SK-N-MC (cell line): ENCODE measurements at regions not wholly inside any gene's neighbourhood (a gene's known extent, or its start where the extent isn't known, plus 50 kb on each side); places are given as distances from the start of the nearest gene placed in this dataset.
"Not testable (repeated sequence)": the region's sequence is repeated elsewhere in the genome, so short reads cannot be mapped to it uniquely, and the experiment has no call there.

Experiments used
- DNase-seq: peaks from one replicate; pipeline ENCODE4 v3.0.0-alpha.2; 2011; ENCODE audit warnings: low read depth, low spot score
- H3K27ac ChIP-seq: fragments of 200-600 bp; sonication (generic); 2 replicates; pipeline ENCODE4 v1.5.1; 2016; ENCODE audit warnings: mixed run types
- H3K36me3 ChIP-seq: fragments of 200-600 bp; sonication (generic); 2 replicates; pipeline ENCODE4 v1.6.1; 2017; ENCODE audit warnings: antibody characterized with exemption, low read length, mixed read lengths; ENCODE audit not compliant: insufficient read depth
- H3K4me3 ChIP-seq: fragments of 200-600 bp; sonication (generic); 2 replicates; pipeline ENCODE4 v1.5.1; 2016
- H3K9ac ChIP-seq: fragments of 200-600 bp; sonication (generic); 2 replicates; pipeline ENCODE4 v1.8.0; 2017; ENCODE audit warnings: mixed run types, mixed read lengths; ENCODE audit not compliant: insufficient read length
- H3K9me3 ChIP-seq: fragments of 200-600 bp; sonication (generic); 2 replicates; pipeline ENCODE4 v1.6.1; 2017; ENCODE audit warnings: low read depth, mild to moderate bottlenecking, antibody characterized with exemption, low read length, moderate library complexity, mixed read lengths
- EZH2 ChIP-seq: fragments of 200-600 bp; sonication (generic); IDR thresholded peaks from one replicate; pipeline ENCODE4 v1.6.1; 2017; ENCODE audit warnings: antibody characterized with exemption
- FOXP2 ChIP-seq: optimal IDR thresholded peaks from 2 replicates; pipeline ENCODE3; 2011; ENCODE audit warnings: mild to moderate bottlenecking, moderate library complexity; ENCODE audit not compliant: insufficient read depth; ENCODE audit errors: extremely low read length, control extremely low read depth
- POLR2AphosphoS5 ChIP-seq: IDR thresholded peaks from 2 replicates; pipeline ENCODE4 v1.6.1; 2012; ENCODE audit warnings: mild to moderate bottlenecking, low read depth, low read length, borderline replicate concordance

DNA sequence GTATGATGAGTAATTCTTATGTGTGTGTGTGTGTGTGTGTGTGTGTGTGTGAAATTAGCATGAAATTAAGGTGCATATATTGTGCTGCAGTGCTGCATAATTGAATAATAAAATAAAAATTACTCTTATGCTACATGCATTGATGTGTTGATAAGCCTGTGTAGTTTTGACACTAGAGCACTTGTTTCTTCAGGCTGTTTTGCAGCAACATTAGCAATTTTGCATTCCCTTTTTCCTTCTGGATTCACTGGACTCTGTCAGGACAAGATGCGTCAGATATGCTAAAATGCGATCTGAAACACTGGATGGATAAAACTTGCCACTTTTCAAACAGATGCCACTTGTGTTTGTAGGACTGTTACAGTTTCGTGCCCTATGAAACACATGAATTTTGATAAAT, 175.4 kb upstream of the ATP6AP2 start:
- Histone ChIP-seq H3K9me3 (no peaks in the 10 kb centered on the region), H3K36me3 (no peaks in the 10 kb centered on the region), H3K4me3 (no peak overlapping the region), H3K9ac (no peak overlapping the region), H3K27ac (no peak overlapping the region)
- DNase-seq, result no peak
- no peak for TF ChIP-seq FOXP2
- no peak for TF ChIP-seq EZH2
- no peak for TF ChIP-seq POLR2AphosphoS5

DNA sequence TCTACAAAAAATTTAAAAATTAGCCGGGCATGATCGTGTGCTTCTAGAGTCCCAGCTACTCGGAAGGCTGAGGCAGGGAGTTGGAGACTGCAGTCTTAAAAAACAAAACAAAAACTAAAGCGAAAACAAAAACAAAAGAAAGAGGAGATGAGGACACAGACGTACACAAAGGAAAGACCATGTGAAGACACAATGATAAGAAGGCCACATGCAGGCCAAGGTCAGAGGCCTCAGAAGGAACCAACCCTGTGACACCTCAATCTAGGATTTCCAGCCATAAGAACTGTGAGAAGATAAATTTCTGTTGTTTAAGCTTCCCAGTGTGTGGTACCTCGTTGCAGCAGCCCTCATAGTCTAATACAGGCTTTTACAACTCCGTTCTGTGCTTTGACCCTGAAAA, 177.0 kb upstream of the ATP6AP2 start:
- no peak for DNase-seq
- Histone ChIP-seq H3K36me3 (no peaks in the 10 kb centered on the region), H3K27ac (no peak overlapping the region), H3K9me3 (no peaks in the 10 kb centered on the region), H3K9ac (no peak overlapping the region), H3K4me3 (no peak overlapping the region)
- TF ChIP-seq FOXP2, result no peak
- TF ChIP-seq POLR2AphosphoS5, result no peak
- no peak for TF ChIP-seq EZH2

DNA sequence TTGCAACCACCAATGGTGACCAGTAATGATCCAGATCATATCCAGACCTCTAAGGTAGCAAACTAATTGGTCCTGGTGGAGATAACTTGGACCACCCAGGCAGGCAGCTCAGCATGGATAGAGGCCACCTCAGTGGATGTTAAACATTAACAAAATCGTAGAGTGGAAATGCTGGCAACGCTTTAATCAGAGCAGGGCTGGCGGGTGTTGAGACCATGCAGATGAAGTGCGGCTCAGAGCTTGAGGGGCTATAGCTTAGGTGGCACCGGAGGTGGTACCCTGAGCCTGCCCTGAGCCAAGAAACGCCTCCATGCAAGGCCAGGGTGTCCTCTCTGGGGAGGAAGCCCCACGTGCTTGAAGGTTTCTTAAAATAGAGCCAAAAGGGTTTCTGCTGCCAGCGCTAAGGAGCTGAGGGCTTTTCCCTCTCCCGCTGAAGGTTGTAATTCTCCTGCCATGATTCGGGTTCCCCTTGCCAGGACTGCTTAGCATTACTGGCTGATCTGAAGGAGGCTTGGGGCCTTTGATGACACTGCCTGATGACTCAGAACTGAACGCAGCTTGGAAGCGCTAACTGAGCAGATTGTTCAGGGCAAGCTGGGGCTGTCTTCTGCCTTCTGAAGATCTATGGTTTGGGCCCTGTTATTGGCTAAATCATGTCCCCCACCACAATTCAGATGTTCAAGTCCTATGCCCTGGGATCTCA, 177.8 kb upstream of the ATP6AP2 start:
- no peaks in the 10 kb centered on the region for H3K9me3 ChIP-seq
- TF ChIP-seq EZH2 (no peak), POLR2AphosphoS5 (no peak), FOXP2 (no peak)
- no peak overlapping the region for H3K4me3 ChIP-seq
- no peaks in the 10 kb centered on the region for H3K36me3 ChIP-seq
- H3K9ac ChIP-seq, result no peak overlapping the region
- DNase-seq, result no peak
- no peak overlapping the region for H3K27ac ChIP-seq

DNA sequence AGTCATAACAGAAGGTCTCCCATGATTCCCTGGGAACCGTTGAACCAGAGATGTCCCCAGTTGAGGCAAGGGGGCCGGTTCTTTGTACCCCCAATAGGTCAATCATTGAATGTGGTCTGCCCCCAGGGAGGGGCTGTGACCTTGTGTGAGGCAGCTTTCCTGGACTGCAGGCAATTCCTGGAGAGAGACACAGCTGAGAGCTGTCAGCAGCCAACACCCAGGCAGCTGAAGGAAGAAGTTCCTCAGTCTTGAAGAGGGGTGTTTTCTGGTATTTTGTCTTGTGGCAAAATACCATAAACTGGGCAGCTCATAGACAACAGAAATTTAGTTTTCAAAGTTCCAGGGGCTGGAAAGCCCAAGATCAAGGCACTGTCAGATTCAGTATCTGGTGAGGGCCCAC, 185.7 kb upstream of the ATP6AP2 start:
- Histone ChIP-seq H3K9ac (no peak overlapping the region), H3K36me3 (no peaks in the 10 kb centered on the region), H3K4me3 (no peak overlapping the region), H3K27ac (no peak overlapping the region), H3K9me3 (no peaks in the 10 kb centered on the region)
- TF ChIP-seq FOXP2, result no peak
- TF ChIP-seq POLR2AphosphoS5, result no peak
- no peak for TF ChIP-seq EZH2
- no peak for DNase-seq

DNA sequence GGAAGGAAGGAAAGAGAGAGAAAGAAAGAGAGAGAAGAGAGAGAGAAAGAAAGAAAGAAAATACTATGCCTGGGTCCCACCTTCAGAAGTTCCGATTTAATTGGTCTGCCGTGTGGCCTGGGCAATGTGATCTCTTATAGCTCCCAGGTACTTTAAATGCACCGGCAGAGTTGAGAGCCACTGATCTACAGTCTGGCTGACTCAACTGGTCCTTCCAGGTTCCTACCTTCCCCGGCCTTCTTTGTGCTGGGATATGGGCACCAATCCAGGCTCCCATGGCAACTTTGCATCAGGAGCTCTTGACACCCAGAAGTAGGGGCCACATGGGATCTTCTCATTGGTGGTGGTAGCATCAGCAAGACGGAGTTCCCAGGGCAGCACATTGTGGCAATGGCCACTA, 186.5 kb upstream of the ATP6AP2 start:
- H3K9ac ChIP-seq, result no peak overlapping the region
- no peak overlapping the region for H3K4me3 ChIP-seq
- no peak overlapping the region for H3K27ac ChIP-seq
- no peaks in the 10 kb centered on the region for H3K36me3 ChIP-seq
- DNase-seq, result no peak
- no peaks in the 10 kb centered on the region for H3K9me3 ChIP-seq
- TF ChIP-seq EZH2 (no peak), POLR2AphosphoS5 (no peak), FOXP2 (no peak)

DNA sequence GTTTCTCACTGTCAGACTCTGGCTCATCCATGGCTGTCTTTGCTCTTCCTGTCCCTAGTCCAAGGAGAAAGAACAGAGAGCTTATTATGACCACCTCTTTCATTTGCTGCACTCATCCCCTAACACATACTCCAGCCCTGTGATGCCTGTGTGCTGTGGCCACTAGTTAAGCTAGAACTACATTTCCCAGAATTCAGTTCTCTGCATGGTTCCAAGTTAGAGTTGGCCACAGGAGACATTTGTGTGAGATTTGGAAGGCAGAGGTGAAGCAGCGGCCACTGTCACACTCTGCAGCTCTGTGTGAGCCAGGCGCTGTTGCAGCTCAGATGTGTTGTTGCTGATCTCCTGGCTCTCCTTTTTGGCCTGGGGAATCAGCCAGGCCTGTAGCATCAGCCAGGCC, 188.2 kb upstream of the ATP6AP2 start:
- no peak for TF ChIP-seq EZH2
- no peak for TF ChIP-seq POLR2AphosphoS5
- TF ChIP-seq FOXP2, result no peak
- no peaks in the 10 kb centered on the region for H3K9me3 ChIP-seq
- DNase-seq, result no peak
- H3K27ac ChIP-seq, result no peak overlapping the region
- no peaks in the 10 kb centered on the region for H3K36me3 ChIP-seq
- no peak overlapping the region for H3K4me3 ChIP-seq
- no peak overlapping the region for H3K9ac ChIP-seq

DNA sequence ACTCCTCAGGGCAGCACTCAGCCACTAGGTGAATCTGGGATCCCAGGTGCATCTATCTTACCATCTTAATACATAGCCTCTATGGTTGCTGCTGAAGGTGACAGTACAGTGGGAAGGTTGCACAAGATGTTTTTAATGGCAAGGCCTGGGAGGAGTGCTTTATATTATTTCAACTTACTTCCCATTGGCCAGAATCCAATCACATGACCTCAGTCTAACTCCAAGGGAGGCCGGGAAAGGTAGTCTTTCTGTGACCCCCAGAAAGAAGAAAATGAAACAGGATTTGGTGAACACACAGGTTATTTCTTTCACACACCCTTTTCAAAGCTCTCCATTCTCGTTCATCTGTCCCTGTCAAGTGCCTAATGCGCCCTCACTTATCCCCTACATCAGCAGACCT, 189.1 kb upstream of the ATP6AP2 start:
- no peaks in the 10 kb centered on the region for H3K9me3 ChIP-seq
- H3K9ac ChIP-seq, result no peak overlapping the region
- no peak for DNase-seq
- no peaks in the 10 kb centered on the region for H3K36me3 ChIP-seq
- H3K27ac ChIP-seq, result no peak overlapping the region
- TF ChIP-seq POLR2AphosphoS5 (no peak), EZH2 (no peak), FOXP2 (no peak)
- no peak overlapping the region for H3K4me3 ChIP-seq

DNA sequence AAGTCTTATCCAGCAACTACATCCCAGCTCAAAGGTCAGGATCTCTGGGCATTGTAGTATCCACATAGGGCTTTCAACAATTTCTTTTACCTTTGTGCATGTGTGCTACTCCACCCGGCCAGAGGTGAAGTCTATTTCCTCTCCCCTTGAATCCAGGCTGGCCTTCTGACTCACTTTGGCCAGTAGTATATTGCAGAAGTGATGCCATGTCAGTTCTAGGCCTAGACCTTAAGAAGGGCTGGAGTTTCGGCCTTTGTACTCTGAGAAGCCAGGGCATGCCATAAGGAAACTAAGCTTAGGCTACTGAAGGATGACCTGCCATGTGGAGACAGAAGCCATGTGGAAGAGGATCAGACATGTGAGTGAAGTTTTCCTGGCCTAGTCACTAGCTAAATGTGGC, 191.2 kb upstream of the ATP6AP2 start:
- H3K27ac ChIP-seq, result no peak overlapping the region
- DNase-seq, result no peak
- H3K36me3 ChIP-seq, result no peaks in the 10 kb centered on the region
- TF ChIP-seq FOXP2 (no peak), EZH2 (no peak), POLR2AphosphoS5 (no peak)
- H3K9me3 ChIP-seq, result no peaks in the 10 kb centered on the region
- no peak overlapping the region for H3K4me3 ChIP-seq
- no peak overlapping the region for H3K9ac ChIP-seq

DNA sequence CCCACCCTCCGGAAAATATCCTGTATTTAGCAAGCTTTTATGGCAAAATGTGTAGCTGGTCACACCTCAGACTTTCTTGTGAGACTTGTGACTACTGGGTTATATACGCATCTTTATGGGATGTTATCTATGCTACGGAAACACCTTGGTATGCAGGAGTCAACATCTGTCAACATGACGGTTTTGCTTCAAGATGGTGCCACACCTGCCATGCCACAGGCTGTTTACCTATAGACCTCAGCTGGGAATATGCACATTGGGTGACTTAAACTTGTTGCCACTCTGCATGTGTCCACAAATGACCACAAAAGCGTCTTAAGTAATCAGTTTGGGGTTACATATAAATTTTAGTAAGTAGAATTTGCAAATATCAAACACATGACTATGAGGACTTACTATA, 192.3 kb upstream of the ATP6AP2 start:
- no peaks in the 10 kb centered on the region for H3K9me3 ChIP-seq
- H3K27ac ChIP-seq, result no peak overlapping the region
- TF ChIP-seq POLR2AphosphoS5 (no peak), FOXP2 (no peak), EZH2 (no peak)
- H3K36me3 ChIP-seq, result no peaks in the 10 kb centered on the region
- DNase-seq, result no peak
- no peak overlapping the region for H3K4me3 ChIP-seq
- H3K9ac ChIP-seq, result no peak overlapping the region

DNA sequence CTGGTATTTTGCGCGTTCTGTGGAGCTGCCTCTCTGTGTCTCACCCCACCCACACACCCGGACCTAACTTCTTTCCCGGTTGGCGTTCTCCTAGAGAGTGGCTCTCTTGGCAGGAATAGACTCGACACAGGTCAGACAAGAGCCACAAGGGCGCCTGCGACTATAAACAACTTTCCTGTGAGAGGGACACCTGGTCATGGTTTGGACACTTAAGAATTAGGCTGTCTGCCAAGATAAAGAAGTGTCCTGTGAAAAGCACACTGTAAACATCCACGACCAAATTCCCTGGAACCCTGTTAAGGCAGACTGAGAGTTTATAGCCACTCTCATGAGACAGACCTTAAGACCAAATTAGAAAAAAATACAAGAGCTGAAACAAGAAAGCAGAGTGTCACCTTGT, 192.9 kb upstream of the ATP6AP2 start:
- not testable (repeated sequence) for H3K27ac ChIP-seq, H3K9me3 ChIP-seq, DNase-seq

DNA sequence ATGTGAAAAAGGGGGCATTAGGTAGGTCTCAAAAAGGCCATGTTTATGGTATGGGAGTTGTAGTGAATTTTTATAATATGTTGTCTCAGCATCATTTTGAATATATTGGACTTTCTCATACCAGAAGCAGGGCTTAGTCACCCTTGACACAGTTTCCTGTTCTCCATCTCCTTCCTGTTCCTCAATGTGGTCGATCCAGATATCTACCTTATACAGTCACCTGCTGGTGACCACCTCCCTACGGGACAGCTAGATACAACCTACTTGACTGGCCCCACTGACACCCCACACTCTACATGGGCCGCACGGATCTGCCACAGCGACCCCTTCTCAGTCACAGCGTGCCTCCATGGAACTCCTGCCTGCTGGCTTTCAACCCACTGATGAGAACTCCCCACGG, 193.5 kb upstream of the ATP6AP2 start:
- H3K4me3 ChIP-seq, H3K9me3 ChIP-seq, H3K9ac ChIP-seq, DNase-seq, H3K36me3 ChIP-seq, H3K27ac ChIP-seq: not testable (repeated sequence)

More for the DNA sequence above, 192.9 kb upstream of the ATP6AP2 start:
- H3K9ac ChIP-seq, H3K4me3 ChIP-seq, H3K36me3 ChIP-seq: not testable (repeated sequence)
